HG03135 (cell line): ENCODE measurements at regions not wholly inside any gene's neighbourhood (a gene's known extent, or its start where the extent isn't known, plus 50 kb on each side); places are given as distances from the start of the nearest gene placed in this dataset.
"Not testable (repeated sequence)": the region's sequence is repeated elsewhere in the genome, so short reads cannot be mapped to it uniquely, and the experiment has no call there.

Source experiments
- ATAC-seq: cut with Tn5 transposase; IDR thresholded peaks from one replicate; pipeline ENCODE4 v1.9.1; 2021; ENCODE audit warnings: mild to moderate bottlenecking, moderate library complexity; ENCODE audit not compliant: unreplicated experiment

DNA sequence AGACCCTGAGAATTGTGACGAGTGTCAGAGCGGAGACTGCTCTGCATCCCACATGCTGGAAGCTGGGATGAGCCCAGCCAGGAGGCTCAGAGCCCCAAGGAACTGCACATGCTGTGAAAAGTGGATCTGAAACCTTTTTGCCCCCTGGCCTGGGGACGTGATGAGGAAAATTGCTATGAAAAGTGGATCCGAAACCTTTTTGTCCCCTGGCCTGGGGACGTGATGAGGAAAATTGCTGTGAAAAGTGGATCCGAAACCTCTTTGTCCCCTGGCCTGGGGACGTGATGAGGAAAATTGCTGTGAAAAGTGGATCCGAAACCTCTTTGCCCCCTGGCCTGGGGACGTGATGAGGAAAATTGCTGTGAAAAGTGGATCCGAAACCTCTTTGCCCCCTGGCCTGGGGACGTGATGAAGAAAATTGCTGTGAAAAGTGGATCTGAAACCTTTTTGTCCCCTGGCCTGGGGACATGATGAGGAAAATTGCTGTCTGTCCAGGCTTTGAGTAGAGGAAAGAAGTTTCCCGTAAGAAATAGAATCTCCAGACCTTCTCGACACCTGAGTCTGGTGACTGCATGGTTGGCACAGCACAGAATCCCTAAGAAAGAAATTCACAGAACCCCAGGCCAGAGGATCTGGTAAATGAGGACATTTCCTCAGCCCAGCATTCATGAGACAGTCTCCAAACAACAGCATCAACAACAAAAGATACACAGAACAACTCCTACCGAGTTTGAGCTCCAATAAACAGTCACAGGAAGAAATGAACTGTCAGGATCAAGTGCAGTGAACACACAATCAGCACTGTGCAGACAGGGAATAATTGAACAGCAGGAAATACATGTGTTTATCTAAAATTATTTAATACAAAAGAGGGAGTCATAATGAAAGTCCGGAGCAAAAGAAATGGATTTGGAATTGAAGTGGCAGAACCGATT, 188.8 kb downstream of the LAT start:
- not testable (repeated sequence) for ATAC-seq

DNA sequence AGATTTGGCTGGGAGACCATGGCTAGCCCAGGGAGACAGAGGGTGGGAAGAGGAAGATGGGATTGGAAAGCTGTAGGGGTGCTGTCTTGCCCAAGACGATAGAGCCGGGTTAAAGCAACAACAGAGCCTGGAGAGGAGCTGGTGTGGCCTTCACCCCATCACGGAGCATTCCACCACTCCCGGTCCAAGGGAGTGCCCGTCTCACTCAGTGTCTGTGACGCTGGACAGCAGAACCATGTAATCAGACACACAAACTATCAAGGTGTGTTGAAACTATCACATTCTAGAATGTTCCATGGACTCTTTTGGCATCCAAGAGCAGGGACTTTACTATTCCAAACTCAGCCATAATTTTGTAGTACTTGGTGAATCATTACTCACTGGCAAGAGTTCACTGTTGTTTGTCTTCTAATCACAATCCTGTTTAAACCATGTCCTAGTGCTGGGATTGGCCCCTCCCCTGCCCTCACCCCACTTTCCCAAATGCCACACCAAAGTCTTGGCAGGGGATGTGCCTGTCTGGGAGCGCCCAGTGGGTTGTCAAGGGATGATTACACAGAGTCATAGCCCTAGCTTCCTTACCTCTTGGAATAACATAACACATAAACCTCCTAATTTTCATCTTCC, 187.4 kb downstream of the LAT start:
- ATAC-seq, result not testable (repeated sequence)

DNA sequence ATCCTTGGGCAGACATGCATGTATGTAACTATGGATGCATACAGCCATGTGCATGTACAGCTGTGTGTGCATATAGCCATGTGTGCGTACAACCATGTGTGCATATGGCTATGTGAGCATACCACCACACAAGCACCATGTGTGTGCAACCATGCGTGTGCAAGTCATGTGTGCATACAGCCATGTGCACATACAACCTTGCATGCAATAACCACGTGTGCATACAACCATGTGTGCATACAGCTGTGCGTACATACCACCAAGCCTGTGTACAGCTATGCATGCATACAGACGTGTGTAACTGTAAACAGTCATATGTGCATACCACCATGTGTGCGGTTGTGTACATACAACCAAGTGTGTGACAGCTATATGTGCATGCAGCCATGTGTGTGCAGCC, 186.4 kb downstream of the LAT start:
- ATAC-seq, result not testable (repeated sequence)

DNA sequence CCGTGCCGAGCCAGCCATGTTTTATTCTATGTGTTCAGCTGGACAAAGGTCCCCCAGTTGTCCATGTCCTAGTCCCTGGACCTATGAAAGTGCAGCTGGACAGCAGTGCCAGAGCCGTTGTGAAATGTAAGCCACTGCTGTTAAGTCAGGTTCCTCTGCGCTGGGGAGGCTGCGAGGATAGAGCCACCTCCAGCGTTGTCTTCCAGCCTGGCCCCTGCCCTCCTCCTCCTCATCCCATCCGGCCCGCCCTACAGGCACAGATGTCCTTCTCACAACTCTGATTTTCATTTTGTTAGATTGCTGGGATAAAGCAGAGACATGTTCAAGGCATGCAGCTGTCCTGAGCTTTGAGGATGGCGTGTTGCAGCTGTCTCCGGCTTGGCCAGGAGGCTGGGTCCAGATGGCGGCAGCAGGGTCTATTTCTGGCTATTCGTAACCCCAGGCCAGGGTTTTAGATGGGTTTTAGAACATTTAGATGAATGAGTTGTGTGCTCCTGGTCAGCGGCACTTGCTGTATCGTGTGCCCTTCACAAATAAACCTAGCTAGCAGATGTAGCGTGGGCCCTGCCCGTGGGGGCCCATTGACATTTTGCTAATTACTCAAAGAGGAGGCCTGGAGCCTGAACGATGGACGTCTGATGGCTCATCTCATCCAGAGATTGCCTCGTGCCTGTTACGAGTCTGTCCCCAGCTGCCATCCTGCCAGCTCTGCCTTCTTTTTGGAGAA, 185.7 kb downstream of the LAT start:
- ATAC-seq, result not testable (repeated sequence)

DNA sequence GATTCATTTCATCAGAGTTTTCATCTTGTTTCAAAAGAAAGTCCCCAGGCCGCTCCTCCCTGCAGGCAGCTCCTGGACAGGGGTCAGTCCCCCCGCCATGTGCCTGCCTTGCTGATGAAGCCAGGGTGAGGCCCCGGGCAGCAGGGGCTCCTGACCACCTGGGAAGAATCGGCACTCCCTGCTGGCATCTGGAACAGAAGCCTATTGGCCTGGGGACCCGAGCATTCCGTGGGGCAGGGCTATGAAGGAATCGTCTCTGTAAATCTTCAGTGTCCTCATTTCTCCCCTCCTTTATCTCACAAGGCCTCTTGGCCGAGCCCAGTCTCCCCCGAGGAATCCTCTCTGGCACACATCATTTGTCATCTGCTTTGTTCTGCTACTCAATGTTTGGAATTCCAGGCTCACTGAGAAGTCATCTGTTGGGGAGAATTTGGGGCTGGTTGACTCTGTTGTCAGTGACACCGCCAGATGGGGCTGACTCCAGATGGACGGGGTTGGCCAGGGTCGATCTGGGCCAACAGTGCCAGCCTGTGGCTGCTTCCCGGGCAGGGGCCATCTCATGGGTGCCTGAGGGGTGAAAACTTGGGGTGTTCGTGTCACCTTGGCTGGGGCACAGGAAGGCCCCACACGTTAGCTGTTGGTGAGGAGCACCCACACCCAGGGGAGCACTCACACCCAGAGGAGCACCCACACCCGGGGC, 184.6 kb downstream of the LAT start:
- not testable (repeated sequence) for ATAC-seq

DNA sequence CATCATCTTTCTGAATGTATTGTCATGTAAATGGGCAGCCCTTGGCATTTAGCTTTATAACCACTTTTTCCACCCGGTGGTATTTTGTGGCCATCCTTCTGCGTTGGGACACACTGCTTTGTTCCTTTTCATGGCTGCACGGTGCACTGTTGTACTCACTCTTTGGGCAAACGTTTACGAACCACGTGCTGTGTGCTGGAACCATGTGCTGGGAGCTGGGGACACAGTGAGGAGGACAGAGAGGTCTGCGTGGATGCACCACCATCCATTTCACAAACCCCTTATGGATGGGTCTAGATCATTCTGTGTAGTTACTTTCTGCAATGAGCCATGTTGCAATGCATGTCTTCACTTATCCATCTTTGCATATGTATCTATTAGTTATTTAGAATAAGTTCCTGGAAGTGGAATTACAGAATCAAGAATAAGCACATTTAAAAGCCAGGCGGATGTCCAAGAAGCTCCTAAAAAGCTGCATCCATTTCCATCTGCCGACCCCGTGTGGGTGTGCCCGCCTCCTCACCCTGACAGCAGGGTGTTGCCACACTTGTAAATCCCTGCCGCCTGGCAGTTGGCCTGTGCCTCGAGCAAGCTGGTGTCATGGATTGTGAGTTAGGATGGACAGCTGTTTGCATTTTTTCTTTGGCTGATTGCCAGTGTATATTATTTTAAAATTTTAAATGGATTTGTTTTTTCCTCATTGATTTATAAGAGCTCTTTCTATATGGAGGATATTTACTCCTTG, 183.8 kb downstream of the LAT start:
- ATAC-seq, result not testable (repeated sequence)

DNA sequence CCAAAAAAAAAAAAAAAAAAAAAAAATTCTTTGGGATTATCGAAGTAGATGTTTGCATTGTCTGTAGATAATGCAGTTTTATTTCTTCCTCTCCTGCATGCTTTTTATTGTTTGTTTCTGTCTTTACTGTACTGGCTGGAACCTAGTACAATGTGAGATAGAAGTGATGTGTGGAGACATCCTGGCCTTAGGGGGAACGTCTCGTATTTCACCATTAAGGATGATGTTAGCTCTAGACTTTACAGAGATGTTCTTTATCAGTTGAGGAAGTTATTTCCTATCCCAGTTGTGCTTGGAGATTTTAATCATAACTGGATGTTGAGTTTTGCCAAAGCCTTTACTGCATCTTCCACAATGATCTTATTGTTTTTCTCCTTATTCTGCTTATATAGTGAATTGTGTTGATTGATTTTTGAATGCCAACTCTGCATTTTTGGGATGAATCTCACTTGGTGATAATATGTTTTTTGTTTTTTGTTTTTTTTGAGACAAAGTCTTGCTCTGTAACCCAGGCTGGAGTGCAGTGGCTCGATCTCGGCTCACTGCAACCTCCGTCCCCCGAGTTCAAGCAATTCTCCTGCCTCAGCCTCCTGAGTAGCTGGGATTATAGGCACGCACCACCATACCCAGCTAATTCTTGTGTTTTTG, 179.7 kb downstream of the LAT start:
- not testable (repeated sequence) for ATAC-seq

DNA sequence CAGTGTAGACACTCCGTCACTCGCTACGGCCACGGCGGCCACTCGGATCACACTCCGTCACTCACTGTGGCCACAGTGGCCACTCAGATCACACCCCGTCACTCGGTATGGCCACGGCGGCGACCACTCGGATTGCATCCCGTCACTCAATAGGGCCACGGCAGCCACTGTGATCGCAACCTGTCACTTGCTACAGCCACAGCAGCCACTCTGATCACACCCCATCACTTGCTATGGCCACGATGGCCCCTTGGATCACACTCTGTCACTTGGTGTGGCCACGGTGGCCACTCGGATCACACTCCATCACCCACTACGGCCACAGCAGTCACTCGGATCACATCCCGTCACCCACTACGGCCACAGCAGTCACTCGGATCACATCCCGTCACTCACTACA, 175.3 kb downstream of the LAT start:
- ATAC-seq, result not testable (repeated sequence)

DNA sequence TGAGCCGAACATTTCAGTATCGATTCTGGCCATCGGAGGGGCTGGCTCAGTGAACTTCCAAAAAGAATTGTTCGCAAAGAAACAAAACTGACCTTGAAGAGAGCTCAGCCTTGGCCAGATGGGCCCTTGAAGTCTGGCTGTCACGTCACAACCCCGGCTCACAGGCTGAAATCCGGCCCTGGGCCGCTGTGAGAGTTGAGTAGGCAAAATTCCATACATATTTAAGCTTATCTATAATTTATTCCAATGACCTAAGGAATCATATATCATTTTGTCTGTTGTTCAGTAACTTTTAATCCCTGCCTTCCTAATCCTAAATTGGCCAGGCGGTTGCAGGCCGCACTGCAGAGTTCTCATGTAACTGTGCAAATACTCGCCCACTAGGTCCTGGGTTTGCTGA, 174.8 kb downstream of the LAT start:
- not testable (repeated sequence) for ATAC-seq

DNA sequence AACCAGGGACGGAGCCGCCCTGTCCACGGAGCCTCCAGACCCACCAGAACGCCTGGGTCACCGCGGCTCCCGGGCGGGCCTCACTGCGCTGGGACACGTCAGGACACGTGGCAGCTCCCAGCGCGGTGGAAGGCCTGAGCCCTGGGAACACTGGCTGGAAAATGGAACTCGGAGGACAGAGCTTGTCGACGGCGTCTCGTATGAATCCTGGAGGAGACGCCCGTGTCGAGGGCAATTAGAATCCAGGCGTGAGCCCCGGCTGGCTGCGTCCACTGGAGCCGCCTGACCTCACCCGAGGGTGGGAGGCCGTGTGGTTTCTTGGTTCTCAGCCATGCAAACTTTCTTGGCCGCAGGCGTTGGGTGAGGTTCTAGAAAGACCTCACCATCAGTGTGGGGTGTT, 173.9 kb downstream of the LAT start:
- no peak for ATAC-seq

DNA sequence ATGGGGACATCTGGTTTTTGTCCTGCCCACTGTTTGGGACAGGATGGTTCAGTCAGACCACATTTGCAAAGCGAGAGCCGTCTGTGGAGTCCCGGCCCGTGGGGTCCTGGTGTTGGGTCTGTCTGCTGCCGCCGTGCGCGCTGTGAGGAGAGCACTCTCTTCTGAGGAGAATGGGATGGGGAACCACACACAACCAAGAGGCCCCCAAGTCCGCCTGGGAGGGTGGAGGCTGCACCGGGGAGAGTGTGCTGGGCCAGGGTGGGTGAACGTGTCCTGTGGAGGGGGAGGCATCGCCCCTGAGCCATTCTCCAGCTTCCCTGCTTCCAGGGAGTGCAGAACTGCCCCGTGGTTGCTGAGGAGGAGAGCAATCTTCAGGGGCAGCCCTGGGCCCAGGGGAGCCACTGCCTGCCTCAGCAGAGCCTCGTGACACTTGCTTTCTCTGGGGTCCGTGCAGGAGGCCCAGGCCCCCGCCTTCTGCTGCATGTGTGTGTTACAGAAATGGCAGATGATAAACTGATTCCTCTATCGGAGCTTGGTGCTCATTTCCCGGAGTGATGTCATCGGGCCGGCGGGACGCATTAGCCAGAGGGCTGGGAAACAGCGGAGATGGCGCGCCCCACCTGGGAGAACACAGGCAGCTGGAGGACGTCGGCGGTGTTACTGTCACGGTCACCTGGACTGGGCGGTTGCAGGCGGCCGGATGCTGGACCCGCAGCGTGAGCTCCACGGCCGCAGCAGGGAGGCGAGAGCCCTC, 173.4 kb downstream of the LAT start:
- not testable (repeated sequence) for ATAC-seq

DNA sequence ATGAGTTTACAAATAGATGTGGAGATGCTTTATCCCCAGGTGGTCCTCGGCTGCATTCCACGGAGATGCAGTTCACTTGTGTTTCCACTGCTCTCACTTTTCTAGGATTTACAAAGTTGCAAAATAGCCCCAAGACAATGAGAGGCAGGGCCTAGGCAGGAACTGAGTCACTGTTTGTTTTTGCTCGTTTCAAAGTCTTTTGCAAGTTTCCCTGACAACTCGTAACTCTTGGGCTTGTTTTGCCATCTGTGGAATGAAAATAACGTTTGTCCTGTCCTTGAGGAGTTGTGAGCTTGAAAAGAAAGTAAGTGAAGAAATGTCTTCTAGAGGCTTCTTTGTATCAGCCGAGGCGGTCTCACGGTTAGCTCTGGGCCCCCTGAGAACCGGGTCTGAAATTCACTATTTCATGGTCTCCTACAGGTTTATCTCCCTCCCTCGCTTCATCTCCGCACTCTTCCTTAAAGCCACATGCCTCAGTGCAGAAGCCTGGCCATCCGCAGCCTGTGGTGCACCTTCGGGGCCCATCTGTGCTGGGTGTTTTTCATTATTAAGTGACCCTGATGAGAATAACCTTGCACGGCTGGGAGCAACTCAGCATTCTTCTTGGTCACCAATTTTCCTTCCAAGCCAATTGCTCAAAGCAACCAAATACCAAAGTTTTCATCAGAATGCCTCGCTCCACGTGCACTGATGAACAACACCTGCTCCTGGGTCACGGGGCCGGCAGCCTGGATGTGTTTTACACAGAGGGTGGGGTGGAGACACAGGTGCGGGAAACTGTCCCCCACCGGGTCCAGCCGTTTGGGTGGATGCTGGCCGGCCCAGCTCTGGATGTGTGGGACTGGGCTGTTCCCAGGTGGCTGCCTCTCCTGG, 172.4 kb downstream of the LAT start:
- not testable (repeated sequence) for ATAC-seq

DNA sequence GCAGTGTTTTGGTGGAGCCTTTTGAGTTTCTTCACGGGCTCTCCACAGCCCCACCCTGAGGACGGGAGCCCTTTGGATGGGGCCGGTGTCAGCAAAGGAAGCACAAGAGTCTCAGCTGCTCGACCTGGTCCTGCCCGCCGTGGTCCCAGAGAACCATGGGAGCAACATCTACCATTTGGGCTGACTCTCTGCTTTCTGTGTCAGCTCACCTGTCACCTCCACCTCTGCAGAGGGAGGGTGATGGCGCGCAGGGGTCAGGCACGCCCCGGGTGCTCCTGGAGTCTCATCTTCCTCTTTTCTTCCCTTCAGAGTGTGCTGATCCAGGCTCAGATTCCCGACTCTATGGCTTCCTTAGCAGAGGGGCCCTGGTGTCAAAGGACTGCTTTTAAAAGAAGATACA, 171.7 kb downstream of the LAT start:
- no peak for ATAC-seq

DNA sequence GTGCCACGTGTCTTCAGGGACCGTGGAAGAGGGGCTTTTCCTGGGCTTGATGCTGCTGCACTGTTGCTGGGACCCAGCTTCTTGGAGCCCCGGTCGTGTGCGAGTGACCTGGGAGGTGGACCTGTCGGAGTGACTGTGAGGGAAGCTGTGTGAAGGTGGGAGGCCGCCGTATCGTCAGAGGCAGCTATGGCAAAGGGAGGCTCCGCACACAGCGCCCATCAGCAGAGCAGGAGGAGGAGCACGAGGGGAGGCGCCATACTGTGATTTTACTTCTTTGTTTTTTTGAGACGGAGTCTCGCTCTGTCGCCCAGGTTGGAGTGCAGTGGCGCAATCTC, 171.0 kb downstream of the LAT start:
- not testable (repeated sequence) for ATAC-seq

DNA sequence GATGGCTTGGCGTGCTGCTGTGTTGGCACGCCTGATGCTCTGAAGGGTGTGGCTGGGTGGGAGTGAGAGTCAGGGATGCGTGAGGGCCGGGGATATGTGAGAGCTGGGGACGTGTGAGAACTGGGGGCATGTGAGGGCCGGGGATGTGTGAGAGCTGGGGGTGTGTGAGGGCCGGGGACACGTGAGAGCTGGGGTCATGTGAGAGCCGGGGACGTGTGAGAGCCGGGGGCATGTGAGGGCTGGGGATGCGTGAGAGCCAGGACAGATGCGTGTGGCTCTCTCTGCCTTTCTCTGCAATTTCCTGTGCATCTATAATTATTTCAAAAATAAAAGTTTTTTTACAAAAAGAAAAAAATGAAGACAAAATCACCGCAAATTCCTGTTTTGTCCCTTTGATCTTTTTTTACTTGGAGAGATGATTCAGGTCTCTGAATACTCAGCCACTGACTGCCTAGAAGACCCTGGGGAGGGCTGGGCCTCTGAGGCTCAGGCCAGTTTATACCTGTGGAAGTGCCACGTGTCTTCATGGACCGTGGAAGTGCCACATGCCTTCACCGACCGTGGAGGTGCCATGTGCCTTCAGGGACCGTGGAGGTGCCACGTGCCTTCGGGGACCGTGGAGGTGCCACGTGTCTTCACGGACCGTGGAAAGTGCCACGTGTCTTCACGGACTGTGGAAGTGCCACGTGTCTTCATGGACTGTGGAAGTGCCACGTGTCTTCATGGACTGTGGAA, 170.4 kb downstream of the LAT start:
- ATAC-seq, result not testable (repeated sequence)

DNA sequence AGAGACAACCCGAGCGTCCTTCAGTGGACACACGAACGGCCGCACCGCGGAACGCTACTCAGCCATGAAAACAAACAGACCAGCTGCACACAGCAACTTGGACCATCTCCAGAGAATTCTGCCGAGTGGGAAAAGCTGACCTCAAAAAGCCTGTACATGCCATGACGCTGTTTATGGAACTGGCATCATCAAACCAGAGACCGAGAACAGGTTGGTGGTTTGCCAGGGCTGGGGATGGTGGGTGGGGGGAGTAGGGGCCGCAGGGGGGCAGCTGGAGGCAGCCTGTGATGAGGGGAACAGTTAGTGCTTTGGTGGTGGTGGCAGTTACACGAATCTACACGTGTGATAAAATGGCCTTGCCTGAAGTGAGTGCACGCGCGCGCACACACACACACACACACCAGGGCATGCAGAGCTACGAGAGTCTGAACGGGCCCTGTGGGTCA, 169.8 kb downstream of the LAT start:
- ATAC-seq, result no peak

DNA sequence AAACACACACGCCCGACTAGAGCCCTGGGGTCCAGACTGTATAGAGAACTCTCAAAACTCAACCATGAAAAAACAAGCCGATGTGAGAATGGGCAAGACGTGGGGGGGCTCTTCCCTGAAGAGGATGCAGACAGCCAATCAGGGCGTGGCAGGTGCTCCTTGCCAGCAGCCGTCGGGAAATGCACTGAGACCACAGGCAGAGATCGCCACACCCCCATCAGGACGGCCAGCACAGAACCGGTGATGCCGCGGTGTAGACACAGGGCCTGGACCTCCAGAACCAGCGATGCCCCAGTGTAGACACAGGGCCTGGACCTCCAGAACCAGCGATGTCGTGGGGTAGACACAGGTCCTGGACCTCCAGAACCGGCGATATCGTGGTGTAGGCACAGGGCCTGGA, 169.2 kb downstream of the LAT start:
- ATAC-seq, result no peak
